NT2/D1 (cell line): ENCODE measurements at regions not wholly inside any gene's neighbourhood (a gene's known extent, or its start where the extent isn't known, plus 50 kb on each side); places are given as distances from the start of the nearest gene placed in this dataset.

Source experiments
- SUZ12 ChIP-seq: IDR thresholded peaks from 2 replicates; pipeline ENCODE4 v1.6.1; 2011; ENCODE audit not compliant: insufficient read length, insufficient read depth; ENCODE audit errors: extremely low read depth
- ZNF274 ChIP-seq: IDR thresholded peaks from 2 replicates; pipeline ENCODE4 v1.6.1; 2011; ENCODE audit warnings: mild to moderate bottlenecking, low read depth, low read length

DNA sequence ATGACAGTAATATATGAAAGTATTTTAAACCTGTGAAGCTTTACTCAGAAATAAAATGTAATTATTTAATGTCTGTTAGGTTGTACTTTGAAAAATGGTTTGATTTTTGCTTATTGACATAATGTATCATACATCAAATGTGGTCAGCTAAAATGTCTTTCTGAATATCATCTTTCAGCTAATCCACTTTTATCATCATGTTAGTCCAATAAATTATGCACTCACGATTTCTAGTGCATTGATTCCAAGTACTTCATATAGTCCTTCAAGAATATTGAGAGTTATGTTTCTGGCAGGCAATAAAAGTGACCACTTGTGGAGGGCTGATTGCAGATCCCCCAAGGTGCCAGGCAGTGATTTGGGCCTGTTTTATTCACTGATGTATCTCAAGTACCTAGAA lies 1204.1 kb downstream of the OLFM4 start:
- TF ChIP-seq SUZ12 (no peak), ZNF274 (no peak)
